ENCODE measurements at regions not wholly inside any gene's neighbourhood (a gene's known extent, or its start where the extent isn't known, plus 50 kb on each side); places are given as distances from the start of the nearest gene placed in this dataset.

DNA sequence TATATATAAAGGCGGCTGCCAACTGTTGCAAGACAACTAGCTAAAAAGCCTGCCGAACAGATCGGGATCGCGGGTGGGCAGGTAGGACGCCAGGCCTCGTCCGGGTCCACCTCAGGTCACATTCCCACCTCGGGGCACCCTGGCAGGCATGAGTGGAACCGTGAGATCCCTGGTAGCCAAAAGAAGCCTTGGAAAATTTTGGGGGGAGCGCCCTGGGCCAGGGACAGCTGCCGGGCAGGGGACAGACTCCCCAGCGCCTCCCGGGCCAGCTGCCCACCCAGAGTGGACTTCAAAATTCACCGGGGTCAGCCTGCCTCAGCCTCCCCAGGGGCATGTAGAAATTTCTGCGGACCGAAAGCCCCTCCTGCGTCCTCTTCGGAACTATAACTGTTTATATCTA is 760.9 kb downstream of the KCNJ18 start:
- TF ChIP-seq EP300 (IDR thresholded peaks at IDR 0.05) = no peak
- TF ChIP-seq CTCF (IDR thresholded peaks at IDR 0.05) = no peak
- no peak for TF ChIP-seq POLR2A (IDR thresholded peaks at IDR 0.05)
